ENCODE measurements at regions not wholly inside any gene's neighbourhood (a gene's known extent, or its start where the extent isn't known, plus 50 kb on each side); places are given as distances from the start of the nearest gene placed in this dataset.

DNA sequence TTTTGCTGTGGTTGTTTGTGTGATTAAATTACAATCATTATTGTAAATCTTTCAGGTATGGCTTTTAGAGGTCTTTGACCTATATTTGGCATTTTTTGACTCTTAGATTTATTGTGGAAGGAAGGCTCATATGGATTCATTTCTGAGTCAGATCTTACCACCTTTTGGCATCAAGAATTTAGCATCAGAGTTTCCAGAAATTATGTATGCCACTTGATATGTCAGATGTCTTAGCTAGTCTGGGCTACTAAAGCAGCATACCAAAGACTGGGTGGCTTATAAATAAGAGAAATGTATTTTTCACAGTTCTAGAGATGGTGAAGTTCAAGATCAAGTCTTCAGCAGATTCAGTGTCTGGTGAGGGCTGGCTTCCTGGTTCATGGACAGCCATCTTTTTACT is 129.5 kb upstream of the PZP start:
- TF ChIP-seq, protein P1, sequence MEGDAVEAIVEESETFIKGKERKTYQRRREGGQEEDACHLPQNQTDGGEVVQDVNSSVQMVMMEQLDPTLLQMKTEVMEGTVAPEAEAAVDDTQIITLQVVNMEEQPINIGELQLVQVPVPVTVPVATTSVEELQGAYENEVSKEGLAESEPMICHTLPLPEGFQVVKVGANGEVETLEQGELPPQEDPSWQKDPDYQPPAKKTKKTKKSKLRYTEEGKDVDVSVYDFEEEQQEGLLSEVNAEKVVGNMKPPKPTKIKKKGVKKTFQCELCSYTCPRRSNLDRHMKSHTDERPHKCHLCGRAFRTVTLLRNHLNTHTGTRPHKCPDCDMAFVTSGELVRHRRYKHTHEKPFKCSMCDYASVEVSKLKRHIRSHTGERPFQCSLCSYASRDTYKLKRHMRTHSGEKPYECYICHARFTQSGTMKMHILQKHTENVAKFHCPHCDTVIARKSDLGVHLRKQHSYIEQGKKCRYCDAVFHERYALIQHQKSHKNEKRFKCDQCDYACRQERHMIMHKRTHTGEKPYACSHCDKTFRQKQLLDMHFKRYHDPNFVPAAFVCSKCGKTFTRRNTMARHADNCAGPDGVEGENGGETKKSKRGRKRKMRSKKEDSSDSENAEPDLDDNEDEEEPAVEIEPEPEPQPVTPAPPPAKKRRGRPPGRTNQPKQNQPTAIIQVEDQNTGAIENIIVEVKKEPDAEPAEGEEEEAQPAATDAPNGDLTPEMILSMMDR (conservative IDR thresholded peaks at IDR 0.05): no peak
- no peak for TF ChIP-seq EZH2 (IDR thresholded peaks at IDR 0.05; ENCODE audit: low read depth)
